Stimulated activated CD4-positive, alpha-beta T cell treated with anti-CD3 and anti-CD28 coated beads, Interleukin-1b, Interleukin-23, amount 100 ng/mL, for 1 hour (primary cell): ENCODE measurements at regions not wholly inside any gene's neighbourhood (a gene's known extent, or its start where the extent isn't known, plus 50 kb on each side); places are given as distances from the start of the nearest gene placed in this dataset.
"Not testable (repeated sequence)": the region's sequence is repeated elsewhere in the genome, so short reads cannot be mapped to it uniquely, and the experiment has no call there.

ENCODE experiments used
- DNase-seq, 2 donors: peaks; one replicate each; pipeline ENCODE4 v3.0.0-alpha.2; 2020; ENCODE audit warnings: low read depth in 2 of 2

DNA sequence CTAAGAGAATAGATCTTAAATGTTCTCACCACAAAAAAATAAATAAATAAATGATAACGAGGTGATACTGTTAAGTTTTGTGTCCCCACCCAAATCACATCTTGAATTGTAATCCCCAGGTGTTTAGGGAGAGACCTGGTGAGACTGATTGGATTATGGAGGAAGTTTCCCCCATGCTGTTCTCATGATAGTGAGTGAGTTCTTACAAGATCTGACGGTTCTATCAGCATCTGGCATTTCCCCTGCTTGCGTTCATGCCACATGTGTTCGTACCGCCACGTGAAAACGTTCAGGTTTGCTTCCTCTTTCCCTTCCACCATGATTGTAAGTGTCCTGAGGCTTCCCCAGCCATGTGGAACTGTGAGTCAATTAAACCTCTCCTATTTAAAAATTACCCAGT lies 1514.8 kb upstream of the TENM4 start:
- DNase-seq = no peak

DNA sequence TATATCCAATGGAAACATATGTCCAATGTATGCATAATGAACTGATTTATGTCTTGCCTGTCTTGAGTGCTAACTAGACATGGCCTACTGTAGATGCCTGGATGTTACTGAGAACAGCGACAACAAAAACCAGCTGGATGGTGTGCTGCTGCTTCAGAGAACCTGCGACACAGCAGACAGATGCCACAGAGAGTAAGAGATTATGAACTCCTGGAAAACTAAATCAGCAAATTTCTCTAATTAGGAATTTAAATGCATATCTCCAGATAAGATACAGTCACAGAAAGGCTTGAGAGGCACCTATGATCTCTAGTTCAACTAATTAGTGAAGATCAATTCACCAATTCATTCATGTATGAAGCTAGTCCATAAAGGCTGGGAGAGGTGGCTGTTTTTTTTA lies 1508.0 kb upstream of the TENM4 start:
- DNase-seq = no peak

DNA sequence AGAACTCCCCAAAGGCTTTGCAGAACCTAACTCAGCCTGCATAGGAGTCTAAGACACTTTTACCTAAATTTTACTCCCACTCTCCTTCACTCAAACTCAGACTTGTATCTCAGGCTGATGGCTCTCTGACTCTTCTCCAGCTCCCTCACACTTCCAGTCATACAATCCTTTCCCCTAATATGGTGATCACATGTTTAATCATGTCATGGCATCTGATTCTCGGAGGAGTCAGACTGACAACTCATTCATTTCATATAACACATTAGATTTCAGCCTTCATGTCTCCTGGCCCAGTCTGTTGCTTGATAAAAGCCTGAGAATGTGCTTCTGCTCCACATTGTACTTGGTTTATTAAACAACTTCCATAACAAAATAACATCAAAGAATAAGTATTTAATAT lies 1503.9 kb upstream of the TENM4 start:
- no peak for DNase-seq

DNA sequence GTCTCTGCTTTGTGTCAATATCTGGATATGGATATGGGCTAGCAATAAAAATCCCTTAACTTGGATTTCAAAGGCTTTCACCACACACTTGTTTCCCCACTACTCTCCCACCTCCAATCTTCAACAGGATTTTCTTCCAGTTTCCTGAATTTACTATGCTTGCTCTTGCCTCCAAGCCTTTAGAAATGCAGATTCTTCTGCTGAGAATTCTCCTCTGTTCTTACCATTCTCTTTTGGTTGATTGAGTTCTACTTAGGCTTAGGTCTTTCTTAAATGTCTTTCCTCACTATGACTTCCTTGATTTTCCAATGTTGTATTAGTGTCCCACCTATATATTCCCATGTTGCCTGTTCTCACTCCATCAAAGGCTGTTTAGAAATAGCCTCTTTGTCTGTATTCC lies 1502.4 kb upstream of the TENM4 start:
- no peak for DNase-seq

DNA sequence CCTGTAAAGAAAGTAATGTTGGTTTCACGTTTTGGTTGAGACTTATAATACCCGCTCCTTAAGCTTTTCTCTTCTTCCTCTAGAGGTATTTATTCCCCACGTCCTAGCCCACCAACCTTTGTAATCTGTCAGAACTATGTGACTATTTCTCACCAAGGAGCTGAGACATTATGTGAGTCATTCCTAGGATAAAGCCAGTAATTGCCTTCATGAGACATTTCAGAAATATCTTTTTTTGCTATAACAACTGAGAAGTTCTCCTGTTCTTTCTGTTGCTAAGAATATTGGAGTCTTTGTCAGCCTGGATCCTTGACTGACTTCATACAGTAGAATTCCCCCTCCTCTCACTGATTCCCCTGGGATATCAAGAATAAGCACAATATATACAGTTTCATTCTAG lies 1497.0 kb upstream of the TENM4 start:
- DNase-seq = no peak

DNA sequence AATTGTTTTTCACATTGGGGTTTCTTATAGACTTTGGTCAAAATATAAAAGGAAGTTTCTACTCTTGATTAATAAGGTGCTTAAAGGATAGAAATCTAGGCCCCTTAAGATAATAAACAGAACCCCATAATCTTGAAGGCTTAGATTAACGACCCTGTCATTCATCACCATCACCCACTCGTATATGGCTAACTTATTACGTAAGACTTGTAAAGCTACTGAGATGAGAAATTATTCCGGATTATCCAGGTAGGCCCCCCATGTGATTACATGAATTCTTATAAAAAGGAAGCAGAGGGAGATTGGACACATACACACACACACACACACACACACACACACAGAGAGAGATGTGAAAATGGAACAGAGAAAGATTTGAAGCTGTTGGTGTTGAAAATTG lies 1489.2 kb upstream of the TENM4 start:
- no peak for DNase-seq

DNA sequence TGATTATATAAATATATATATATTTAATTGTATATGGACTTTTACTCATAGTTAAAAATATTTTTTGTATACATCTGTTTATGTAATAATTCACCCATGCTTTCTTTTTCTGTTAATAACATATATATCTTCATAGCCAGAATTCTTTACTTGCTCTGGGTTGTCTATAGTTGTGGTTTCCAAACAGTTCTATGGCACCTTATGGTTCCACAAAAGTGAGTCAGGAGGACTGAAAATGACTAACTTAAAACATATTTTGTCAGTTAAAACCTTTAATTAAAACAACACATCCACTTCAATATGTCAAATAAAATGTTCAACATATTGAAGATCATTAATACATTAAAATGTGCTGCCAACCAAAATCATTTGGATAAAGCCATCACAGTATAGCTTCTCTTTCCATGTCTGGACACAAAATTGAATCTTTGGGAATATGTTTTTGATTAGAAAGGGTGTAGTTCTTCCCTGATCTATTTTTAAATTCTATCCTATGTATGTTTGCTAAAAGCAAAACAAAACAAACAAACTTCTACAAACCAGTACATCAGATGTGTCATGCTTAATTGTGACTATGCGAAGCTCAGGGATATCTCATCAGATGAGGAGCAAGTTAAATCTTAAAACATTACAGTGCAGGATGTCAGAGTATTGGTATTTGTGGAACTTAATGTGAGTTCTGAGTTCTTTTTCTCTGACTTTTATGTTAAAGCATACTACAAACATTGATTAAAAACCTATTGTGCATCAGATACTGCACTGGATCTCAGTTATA lies 1488.4 kb upstream of the TENM4 start:
- no peak for DNase-seq

DNA sequence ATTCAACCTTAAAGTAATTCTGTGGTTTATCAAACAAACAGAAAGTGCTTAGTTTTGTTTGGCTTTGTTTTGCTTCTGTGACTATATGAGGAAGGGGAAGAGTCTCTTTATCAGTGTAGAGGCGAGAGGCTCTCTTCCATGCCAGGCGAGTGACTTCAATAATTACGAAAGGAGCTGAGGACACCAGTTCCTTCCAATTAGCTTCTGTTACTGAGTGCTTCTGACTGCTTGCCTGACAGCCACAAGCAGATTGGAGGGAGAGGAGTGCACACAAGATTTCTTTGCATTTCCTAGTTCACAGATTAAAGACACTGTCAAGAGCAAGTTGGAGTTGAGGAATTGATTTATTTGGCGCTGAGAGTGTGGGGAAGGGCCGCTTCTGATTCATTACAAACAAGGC lies 1484.5 kb upstream of the TENM4 start:
- DNase-seq = no peak

DNA sequence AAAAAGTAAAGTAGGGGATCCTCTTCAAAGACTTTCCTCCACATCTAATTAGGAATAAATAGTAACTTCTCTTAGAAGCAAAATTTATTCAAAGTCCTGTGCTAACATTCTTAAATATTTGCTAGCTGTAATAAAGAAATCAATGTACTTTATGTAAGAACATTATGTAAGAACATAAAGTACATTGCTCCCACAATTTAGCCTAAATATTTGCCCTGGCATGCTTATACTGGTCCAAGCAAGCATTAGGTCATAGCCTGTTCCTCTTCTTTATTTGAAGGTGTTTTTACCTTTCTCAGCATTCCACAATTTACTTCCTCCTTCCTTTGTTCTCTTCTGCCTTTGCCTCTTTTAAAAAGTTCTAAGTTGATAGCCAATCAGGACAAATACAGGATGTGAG lies 1480.5 kb upstream of the TENM4 start:
- DNase-seq = not testable (repeated sequence)

DNA sequence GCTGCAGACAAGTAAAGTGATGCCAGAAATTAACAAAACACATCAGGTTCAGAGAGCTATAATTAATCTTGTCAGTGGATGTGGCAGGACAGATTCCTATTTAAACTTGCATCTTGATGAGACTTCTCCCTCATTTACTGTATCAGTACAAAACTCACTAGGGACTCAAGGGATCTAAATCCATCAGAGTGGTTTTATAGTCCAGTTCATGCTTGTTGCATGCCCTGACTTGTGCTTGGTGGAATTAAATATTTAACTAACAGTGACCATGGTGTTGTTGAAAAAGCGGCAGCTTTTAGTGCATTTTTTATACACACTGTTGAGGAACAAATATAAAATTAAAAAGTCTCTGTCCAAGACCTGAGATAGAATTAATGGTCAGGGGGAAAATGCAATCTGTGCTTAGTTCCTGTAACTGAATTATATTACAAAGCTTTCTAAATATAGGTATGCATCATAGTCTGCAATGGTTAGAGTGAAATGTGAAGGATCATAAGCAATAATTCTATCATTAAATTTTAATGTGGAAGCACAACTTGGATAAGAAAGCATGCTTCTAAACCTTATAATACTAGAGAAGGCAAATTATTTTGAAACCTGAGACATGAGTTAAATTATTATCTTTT lies 1475.5 kb upstream of the TENM4 start:
- DNase-seq = no peak

DNA sequence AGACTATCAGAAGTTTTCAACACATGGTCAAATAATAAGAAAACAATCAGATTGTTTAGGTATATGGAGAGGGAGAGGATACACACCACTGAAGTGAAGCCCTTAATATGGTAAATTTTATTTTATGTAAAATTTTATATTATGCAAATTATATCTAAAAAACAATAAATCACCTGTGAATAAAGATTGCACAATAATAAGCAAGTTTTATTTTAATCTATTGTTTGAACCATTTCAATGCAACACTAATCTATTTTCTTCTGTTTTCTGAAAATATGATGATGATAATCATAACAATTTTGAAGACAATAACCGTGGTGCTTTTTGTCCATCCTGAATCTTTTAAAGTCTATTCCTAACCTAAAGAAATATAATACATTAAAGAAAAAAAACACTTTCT lies 1473.5 kb upstream of the TENM4 start:
- no peak for DNase-seq

DNA sequence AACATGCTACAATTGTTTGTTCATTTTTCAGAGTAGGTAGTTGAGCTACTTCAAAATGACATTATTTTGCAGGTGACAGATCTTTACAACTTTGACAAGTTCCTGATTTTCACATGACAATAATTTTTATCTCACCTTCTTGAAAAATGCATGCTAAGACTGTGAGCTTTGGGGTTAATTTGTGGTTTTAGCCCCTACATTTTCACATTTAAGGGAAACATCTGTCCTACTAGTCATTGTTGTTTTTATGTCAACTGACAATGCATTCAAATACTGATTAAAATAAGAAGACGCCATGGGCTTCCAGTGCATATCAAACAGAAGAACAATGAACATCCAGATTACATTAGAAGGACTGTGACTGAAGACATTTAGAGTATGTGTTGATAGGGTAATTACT lies 1470.8 kb upstream of the TENM4 start:
- DNase-seq = no peak

DNA sequence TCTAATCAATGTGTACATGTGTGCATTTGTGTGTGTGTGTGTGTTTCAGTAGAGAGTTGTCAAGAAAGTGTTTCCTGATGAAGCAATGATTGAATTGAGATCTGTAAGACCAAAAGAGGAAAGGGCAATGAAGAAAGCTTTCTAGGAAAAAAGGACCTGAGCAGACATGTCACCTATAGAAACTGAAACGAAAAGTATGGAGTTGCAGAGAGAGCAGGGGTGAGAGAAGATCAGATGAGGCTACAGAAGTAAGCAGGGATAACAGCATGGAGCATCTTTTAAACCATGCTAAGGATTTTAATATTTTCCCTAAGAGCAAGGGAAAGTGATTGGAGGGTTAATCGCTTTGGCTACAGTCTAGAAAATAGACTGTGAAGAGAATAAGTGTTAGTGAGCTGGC lies 1459.4 kb upstream of the TENM4 start:
- DNase-seq = no peak

DNA sequence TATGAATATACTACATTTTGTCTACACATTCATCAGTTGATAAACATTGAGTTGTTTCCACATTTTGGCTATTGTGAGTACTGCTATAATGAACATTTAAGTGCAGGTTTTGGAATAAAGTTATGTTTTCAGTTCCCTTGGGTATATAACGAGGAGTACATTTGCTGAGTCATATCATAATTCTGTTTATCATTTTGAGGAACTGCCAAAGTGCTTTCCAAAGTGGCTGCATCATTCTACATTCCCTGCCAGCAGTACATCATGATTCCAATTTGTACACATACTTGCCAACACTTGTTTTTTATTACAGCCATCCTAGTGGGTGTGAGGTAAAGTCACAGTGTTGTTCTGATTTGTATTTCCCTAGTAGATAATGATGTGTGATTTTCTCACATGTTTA lies 1458.6 kb upstream of the TENM4 start:
- no peak for DNase-seq

DNA sequence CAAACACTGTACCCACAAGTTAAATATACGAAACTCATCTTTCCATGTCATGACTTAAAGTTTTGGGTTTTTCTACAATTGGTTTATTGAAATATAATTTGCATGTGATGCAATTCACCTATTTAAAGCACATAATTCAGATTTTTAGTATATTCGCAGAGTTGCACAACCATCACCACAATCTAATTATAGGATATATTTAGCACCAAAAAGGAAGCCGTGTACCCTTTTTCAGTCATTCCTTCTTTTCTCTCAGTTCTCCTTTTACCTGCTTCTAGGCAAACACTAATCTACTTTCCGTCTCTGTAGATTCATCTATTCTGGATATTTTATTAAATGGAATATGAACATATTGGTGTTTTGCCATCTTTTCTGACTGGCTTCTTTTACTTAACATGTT lies 1458.1 kb upstream of the TENM4 start:
- DNase-seq = no peak

DNA sequence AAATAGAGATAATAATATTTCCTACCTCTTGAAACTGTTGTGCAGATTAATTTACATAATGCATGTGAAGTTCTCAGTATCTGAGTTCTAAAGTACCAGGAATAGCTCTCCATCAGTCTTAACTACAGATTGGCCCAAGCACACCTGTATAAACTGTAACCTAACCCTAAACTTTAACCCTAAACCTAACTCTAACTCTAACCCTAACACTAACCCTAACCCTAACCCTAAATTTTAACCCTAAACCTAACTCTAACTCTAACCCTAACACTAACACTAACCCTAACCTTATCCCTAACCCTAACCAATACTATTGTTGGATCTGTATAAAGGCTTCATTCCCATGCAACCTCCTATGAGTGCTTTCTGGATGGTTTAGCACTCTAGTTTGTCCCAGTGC lies 1445.9 kb upstream of the TENM4 start:
- DNase-seq = no peak

DNA sequence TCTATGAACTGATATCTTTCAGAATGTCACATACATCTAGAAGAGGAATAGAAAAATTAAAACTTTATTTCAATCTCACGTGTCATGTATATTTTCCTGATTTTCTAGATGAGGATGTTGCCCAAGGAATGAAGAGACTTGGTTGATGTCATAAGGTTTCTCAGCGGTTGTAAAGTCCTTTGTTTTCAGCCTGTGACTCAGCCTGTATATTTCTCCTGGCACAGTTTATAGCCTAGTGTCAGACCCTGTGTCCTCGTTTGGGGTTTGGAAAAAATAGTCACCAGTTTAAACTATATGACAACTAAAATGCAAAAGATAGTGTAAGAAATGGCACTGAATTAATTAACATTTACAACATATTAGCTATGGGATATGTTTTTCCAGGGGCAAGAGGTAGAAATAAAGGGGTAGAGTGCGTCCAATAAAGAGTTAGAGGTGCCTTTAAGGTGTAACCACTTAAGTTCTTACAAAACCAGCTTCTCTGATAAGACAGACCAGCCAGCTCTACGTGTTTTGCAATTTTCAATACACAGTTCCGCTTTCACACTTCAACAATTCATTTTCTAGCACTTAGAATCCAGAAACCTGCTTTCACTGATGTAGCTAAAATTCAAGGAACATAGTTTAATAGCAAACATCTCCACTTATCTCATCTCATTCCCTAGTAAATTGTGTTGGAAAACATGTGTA lies 1432.6 kb upstream of the TENM4 start:
- no peak for DNase-seq

DNA sequence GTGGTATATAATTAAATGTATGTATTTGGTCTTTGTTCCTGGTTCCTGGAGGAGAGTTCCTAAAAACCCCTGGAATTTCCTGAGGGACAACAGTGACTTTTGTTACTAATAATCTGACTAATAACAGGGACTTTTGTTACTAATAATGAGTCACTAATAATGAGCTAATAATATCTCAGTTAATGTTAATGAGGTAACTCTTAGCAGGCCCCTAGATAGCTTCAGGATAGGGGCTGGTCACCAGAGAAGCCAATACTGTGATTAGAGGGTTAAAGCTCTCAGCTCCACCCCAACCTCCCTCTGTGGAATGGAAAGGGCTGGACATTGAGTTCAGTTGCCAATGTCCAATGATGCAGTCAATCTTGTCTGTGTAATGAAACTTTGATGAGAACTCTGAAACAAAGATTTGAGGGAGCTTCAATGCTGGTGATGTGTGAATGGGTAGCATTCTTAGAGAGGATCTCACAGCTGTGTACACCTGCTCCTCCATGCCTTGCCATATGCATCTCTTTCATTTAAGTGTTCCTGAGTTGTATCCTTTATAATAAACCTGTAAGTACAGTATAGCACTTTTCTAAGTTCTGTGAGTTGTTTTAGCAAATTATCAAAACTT lies 1431.4 kb upstream of the TENM4 start:
- no peak for DNase-seq

DNA sequence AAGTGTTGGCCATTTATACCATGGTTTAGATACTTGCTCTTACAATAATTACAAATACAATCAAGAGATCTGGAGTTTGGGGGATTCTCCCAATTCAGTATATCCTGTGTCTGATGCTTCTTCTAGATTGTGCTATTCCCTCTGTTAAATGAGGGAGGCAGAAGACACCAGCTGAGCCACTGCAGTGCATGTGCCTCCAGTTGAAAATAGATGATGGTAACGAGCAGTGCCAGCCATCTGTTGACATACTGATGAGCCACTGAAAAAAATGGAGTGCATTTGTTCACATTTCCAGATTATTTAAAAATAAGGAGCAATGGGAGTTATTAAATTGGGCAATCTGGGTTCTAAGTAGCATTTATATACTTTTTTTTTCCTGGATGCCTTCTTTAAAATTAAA lies 1428.0 kb upstream of the TENM4 start:
- no peak for DNase-seq

DNA sequence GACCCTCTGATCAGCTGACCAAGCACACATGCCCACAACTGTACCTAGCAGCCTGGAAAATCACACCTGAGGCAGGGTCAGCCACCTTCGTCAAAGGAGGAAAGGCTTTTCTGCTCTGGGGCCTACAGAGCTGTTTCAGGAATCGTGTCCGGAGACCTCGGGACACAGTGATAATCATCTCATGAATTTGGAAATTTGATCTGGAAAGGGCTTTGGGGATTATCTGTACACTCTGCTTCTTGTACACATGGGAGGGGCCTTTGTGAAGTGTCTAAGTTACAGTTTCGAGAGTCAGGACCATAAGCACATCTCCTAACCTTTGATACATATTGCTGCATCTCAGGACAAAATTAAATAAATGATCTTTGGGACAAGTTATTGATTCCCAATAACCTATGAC lies 1421.2 kb upstream of the TENM4 start:
- DNase-seq = no peak

DNA sequence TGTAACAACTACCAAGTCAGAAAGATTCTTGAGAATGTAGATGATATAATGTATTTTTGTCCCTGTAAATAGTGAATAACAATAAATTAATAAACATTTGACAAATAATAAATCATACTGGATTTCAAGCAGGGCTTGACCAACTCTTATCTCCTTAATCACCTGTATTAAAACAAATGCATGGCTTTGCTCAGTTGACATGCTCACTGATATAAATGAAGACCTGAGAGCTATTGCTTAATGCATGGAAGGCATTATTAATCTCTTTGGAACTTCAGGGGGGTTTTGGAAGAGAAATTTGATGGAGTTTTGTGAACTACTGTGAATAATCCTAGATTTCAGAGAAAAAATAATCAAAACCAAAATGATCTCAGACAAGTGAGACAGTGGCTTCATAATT lies 1420.4 kb upstream of the TENM4 start:
- no peak for DNase-seq

DNA sequence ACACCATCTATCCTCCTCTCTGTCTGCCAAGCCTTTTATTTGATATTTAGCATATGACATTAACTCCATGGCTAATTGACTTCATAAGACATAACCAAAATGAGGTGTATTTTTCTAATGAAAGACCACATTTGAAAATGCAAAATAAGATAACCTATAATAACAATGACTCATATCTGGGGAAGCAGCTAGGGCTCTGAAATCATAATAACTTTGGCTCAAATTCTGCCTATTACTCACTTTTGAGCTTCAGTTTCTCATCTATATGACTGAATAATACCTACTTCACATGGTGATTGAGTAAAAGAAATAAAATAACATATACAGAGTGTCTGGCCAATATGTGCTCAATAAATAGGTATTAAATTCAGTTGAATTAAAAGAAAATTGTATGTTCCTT lies 1419.8 kb upstream of the TENM4 start:
- DNase-seq = no peak

DNA sequence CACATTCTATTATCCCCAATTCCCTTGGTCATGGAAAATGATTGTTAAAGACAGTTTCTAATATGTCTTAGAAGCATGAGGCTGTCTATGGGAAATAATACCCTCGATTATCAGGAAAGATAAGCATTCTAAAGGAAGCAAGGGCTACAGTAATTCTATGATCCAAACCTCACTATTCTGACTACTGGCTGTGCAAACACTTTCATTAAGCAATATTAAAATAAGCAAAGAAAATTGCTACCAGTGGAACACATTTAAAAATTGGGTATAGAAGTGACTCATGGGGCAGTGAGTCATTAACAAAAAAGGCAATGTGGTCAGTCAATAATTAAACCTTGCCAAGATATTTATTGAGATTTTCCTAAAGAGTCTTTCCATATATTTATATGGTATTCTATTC lies 1415.2 kb upstream of the TENM4 start:
- no peak for DNase-seq
